ENCODE measurements at regions not wholly inside any gene's neighbourhood (a gene's known extent, or its start where the extent isn't known, plus 50 kb on each side); places are given as distances from the start of the nearest gene placed in this dataset.

- DNase-seq: no peak
Measured at GRCh38 chr16:86288716-86289294, 221.5 kb upstream of the FOXF1 start.

GRCh38 chr16:86289304-86289703, 221.0 kb upstream of the FOXF1 start:
- no peak for DNase-seq

- DNase-seq: no peak
Measured at GRCh38 chr16:86289907-86290306, 220.4 kb upstream of the FOXF1 start.

- DNase-seq: no peak
Measured at GRCh38 chr16:86291491-86291890, 218.8 kb upstream of the FOXF1 start.

- DNase-seq: no peak
Measured at GRCh38 chr16:86292171-86292775, 218.1 kb upstream of the FOXF1 start.

- DNase-seq: no peak
Measured at GRCh38 chr16:86292942-86293341, 217.4 kb upstream of the FOXF1 start.

- DNase-seq: no peak
Measured at GRCh38 chr16:86293906-86294305, 216.4 kb upstream of the FOXF1 start.

- DNase-seq: no peak
Measured at GRCh38 chr16:86294535-86295196, 215.7 kb upstream of the FOXF1 start.

- no peak for DNase-seq
Measured at GRCh38 chr16:86296256-86296655, 214.1 kb upstream of the FOXF1 start.

- DNase-seq: no peak
Measured at GRCh38 chr16:86297391-86297790, 212.9 kb upstream of the FOXF1 start.

GRCh38 chr16:86297866-86298757, 212.2 kb upstream of the FOXF1 start:
- DNase-seq: no peak

- DNase-seq: no peak
Measured at GRCh38 chr16:86298758-86299134, 211.6 kb upstream of the FOXF1 start.

GRCh38 chr16:86299882-86300610, 210.3 kb upstream of the FOXF1 start:
- DNase-seq: no peak

- no peak for DNase-seq
Measured at GRCh38 chr16:86300746-86301481, 209.4 kb upstream of the FOXF1 start.

GRCh38 chr16:86302421-86303109, 207.8 kb upstream of the FOXF1 start:
- DNase-seq: no peak

GRCh38 chr16:86303787-86304678, 206.3 kb upstream of the FOXF1 start:
- no peak for DNase-seq

GRCh38 chr16:86304868-86305267, 205.5 kb upstream of the FOXF1 start:
- no peak for DNase-seq

- DNase-seq: no peak
Measured at GRCh38 chr16:86305440-86305839, 204.9 kb upstream of the FOXF1 start.

GRCh38 chr16:86306011-86306644, 204.2 kb upstream of the FOXF1 start:
- DNase-seq: no peak

Measured in NCI-H510A treated with DMSO at 0.1 percent for 48 hours (cell line).